Cardiac muscle cell (in vitro differentiated cells and primary cell): ENCODE measurements at regions not wholly inside any gene's neighbourhood (a gene's known extent, or its start where the extent isn't known, plus 50 kb on each side); places are given as distances from the start of the nearest gene placed in this dataset.

Experiments used
- DNase-seq, 2 donors: peaks; one replicate each; pipeline versions ENCODE4 v3.0.0 to v3.0.0-alpha.2; 2010 to 2017; ENCODE audit warnings: low read depth in 1 of 2, low spot score in 1 of 2
- H3K27ac ChIP-seq: fragments of 200-600 bp; sonication (generic); 2 replicates; pipeline ENCODE4 v1.5.1; 2016
- H3K27me3 ChIP-seq: fragments of 200-600 bp; sonication (generic); 2 replicates; pipeline ENCODE4 v1.6.0; 2016; ENCODE audit warnings: control low read depth
- H3K36me3 ChIP-seq: fragments of 200-600 bp; sonication (generic); 2 replicates; pipeline ENCODE4 v1.5.1; 2016; ENCODE audit warnings: control low read depth
- H3K4me1 ChIP-seq: fragments of 200-600 bp; sonication (generic); 2 replicates; pipeline ENCODE4 v1.8.1; 2017; ENCODE audit warnings: low read depth, mild to moderate bottlenecking, mixed run types
- H3K4me3 ChIP-seq: fragments of 200-600 bp; sonication (generic); 2 replicates; pipeline ENCODE4 v1.5.1; 2016; ENCODE audit warnings: mild to moderate bottlenecking
- H3K9me3 ChIP-seq: fragments of 200-600 bp; sonication (generic); 2 replicates; pipeline ENCODE4 v1.5.1; 2017; ENCODE audit warnings: low read depth, mild to moderate bottlenecking, control low read depth
- TF ChIP-seq, protein P1 (sequence below): IDR thresholded peaks from 2 replicates; pipeline ENCODE4 v1.5.1; 2012; ENCODE audit warnings: low read depth, mild to moderate bottlenecking, low read length

DNA sequence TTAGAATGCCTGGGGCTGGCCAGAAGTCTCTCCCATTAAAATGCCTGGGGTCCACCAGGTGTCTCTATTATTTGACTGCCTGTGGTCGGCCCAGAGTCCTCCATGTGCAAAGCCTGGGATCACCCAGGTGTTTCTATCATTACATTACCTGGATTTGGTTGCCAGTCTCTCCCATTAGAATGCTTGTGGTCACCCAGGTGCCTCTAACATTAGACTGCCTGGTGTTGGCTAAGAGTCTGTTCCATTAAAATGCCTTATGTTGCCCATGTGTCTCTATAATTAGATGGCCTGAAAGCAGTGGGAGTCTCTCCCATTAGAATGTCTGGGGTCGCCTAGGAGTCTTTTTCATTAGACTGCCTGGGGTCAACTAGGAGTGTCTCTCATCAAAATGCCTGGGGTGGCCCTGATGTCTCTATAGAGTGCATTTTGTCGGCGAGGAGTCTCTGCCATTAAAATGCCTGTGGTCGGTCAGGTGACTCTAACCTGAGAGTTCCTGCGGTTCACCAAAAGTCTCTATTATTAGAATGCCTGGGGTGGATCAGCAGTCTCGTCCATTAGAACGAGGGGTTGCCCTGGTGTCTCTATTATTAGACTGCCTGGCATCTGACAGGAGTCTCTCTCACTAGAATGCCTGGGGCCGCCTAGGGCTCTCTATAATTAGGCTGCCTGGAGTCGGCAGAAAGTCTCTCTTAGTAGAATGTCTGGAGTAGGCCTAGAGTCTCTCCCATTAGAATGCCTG, 1540.5 kb downstream of the UQCRFS1 start:
- DNase-seq, result no peak
- TF ChIP-seq, protein P1, sequence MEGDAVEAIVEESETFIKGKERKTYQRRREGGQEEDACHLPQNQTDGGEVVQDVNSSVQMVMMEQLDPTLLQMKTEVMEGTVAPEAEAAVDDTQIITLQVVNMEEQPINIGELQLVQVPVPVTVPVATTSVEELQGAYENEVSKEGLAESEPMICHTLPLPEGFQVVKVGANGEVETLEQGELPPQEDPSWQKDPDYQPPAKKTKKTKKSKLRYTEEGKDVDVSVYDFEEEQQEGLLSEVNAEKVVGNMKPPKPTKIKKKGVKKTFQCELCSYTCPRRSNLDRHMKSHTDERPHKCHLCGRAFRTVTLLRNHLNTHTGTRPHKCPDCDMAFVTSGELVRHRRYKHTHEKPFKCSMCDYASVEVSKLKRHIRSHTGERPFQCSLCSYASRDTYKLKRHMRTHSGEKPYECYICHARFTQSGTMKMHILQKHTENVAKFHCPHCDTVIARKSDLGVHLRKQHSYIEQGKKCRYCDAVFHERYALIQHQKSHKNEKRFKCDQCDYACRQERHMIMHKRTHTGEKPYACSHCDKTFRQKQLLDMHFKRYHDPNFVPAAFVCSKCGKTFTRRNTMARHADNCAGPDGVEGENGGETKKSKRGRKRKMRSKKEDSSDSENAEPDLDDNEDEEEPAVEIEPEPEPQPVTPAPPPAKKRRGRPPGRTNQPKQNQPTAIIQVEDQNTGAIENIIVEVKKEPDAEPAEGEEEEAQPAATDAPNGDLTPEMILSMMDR, result no peak
- H3K27me3 ChIP-seq, result no peaks in the 10 kb centered on the region
- H3K36me3 ChIP-seq, result no peaks in the 10 kb centered on the region
- no peaks in the 10 kb centered on the region for H3K4me1 ChIP-seq
- no peaks in the 10 kb centered on the region for H3K9me3 ChIP-seq
- H3K27ac ChIP-seq, result no peak overlapping the region
- no peak overlapping the region for H3K4me3 ChIP-seq

DNA sequence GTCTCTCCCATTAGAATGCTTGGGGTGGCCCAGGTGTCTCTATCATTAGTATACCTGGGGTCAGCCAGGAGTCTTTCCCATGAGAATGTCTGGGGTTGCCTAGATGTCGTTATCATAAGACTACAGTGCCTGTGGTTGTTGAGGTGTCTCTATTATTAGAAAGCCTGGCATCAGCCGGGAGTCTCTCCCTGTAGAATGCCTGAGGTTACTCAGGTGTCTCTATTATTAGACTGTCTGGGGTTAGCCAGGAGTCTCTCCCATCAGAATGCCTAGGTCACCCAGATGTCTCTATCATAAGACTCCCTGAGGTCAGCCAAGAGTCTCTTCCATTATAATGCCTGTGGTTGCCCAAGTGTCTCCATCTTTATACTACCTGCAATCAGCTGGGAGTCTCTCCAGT, 1541.1 kb downstream of the UQCRFS1 start:
- H3K36me3 ChIP-seq, result no peaks in the 10 kb centered on the region
- H3K27me3 ChIP-seq, result no peaks in the 10 kb centered on the region
- no peaks in the 10 kb centered on the region for H3K4me1 ChIP-seq
- no peak for DNase-seq
- H3K27ac ChIP-seq, result no peak overlapping the region
- no peaks in the 10 kb centered on the region for H3K9me3 ChIP-seq
- no peak overlapping the region for H3K4me3 ChIP-seq
- TF ChIP-seq, protein P1, result no peak

DNA sequence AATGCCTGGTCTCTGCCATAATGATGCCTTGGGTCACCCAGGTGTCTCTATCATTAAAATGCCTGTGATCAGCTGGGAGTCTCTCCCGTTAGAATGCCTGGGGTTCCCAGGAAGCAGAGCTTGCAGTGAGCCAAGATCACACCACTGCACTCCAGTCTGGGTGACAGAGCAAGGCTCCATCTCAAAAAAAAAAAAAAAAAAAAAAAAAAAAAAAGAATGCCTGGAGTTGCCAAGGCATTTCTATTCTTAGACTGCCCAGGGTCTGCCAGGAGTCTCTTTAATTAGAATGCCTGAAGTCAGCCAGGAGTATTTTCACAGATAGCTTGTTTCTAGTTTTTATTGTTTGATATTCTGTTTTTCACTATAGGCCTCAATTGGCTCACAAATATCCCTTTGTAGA, 1552.5 kb downstream of the UQCRFS1 start:
- Histone ChIP-seq H3K36me3 (no peaks in the 10 kb centered on the region), H3K27ac (no peak overlapping the region), H3K9me3 (no peaks in the 10 kb centered on the region), H3K4me1 (no peaks in the 10 kb centered on the region), H3K4me3 (no peak overlapping the region), H3K27me3 (no peaks in the 10 kb centered on the region)
- no peak for DNase-seq
- TF ChIP-seq, protein P1, result no peak

DNA sequence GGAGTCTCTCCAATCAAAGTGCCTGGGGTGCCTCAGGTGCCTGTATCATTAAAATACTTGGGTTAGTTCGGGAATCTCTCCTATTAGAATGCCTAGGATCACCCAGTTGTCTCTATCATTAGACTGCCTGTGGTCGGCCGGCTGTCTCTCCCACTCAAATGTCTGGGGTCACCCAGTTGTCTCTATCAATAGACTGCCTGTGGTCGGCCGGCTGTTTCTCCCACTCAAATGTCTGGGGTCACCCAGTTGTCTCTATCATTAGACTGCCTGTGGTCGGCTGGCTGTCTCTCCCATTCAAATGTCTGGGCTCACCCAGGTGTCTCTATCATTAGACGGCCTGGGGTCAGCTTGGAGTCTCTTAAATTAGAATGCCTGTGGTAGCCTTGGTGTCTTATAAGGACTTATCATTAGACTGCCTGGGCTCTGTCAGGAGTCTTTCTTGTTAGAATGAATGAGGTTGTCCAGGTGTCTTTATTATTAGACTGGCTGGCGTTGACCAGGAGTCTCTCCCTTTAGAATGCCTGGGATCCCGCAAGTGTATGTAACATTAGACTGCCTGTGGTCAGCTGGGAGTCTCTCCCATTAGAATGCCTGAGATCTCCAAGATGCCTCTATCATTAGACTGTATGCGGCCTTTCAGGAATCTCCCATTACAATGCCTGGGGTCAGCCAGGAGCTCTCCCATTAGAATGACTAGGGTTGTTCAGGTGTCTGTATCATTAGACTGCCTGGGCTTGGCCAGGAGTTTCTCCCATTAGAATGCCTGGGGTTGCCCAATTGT, 1555.5 kb downstream of the UQCRFS1 start:
- no peaks in the 10 kb centered on the region for H3K9me3 ChIP-seq
- DNase-seq, result no peak

DNA sequence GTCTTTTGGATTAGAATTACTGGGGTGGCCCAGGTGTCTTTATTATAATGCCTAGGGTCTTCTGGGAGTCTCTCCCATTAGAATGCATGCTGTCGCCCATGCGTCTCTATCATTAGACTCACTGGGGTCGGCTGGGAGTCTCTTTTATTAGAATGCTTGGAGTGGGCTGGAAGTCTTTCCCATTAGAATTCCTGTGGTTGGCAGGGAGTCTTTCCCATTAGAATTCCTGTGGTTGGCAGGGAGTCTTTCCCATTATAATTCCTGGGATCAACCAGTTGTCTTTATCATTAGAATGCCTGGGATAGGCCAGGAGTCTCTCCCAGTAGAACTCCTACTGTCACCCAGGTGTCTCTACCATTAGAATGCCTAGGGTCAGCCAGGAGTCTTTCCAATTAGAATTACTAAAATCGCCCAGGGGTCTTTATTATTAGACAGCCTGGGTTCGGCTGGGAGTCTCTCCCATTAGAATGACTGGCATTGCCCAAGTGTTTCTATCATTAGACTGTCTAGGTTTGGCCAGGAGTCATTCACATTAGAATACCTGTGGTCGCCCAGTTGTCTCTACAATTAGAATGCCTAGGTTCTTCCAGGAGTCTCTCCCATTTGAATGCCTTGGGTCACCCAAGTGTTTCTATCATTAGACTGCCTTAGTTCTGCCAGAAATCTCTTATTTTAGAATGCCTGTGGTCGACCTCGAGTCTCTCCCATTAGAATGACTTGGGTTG, 1558.5 kb downstream of the UQCRFS1 start:
- no peak for DNase-seq
- Histone ChIP-seq H3K27me3 (no peaks in the 10 kb centered on the region), H3K9me3 (no peaks in the 10 kb centered on the region), H3K36me3 (no peaks in the 10 kb centered on the region), H3K4me3 (no peak overlapping the region), H3K4me1 (no peaks in the 10 kb centered on the region), H3K27ac (no peak overlapping the region)
- TF ChIP-seq, protein P1, result no peak

More for the DNA sequence above, 1555.5 kb downstream of the UQCRFS1 start:
- Histone ChIP-seq H3K4me3 (no peak overlapping the region), H3K36me3 (no peaks in the 10 kb centered on the region), H3K27me3 (no peaks in the 10 kb centered on the region), H3K4me1 (no peaks in the 10 kb centered on the region), H3K27ac (no peak overlapping the region)
- TF ChIP-seq, protein P1, result no peak
